ENCODE measurements at regions not wholly inside any gene's neighbourhood (a gene's known extent, or its start where the extent isn't known, plus 50 kb on each side); places are given as distances from the start of the nearest gene placed in this dataset.

DNA sequence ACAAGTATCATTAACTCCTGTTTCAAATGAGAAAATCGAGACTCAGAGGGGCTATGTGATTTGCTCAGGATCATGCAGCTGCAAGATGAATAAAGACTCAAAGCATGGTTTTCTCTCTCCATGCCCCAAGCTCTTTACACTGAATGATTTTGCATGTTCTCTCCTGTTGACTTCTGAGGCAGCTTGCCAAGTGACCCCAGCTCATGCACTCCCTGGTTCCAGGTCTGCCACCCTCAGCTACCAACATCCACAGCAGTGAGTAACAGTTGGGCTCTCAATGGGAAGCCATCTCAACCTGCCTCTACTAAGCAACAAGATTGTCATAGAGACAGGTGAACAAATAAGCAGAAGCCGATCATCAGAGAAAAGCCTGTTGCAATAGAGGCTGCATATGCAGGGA, 116.9 kb upstream of the GADL1 start:
- no peaks in the 10 kb centered on the region for H3K9me3 ChIP-seq
- no peak for TF ChIP-seq EP300 (IDR thresholded peaks at IDR 0.05)
- TF ChIP-seq POLR2A (IDR thresholded peaks at IDR 0.05): no peak
- TF ChIP-seq, protein P1, sequence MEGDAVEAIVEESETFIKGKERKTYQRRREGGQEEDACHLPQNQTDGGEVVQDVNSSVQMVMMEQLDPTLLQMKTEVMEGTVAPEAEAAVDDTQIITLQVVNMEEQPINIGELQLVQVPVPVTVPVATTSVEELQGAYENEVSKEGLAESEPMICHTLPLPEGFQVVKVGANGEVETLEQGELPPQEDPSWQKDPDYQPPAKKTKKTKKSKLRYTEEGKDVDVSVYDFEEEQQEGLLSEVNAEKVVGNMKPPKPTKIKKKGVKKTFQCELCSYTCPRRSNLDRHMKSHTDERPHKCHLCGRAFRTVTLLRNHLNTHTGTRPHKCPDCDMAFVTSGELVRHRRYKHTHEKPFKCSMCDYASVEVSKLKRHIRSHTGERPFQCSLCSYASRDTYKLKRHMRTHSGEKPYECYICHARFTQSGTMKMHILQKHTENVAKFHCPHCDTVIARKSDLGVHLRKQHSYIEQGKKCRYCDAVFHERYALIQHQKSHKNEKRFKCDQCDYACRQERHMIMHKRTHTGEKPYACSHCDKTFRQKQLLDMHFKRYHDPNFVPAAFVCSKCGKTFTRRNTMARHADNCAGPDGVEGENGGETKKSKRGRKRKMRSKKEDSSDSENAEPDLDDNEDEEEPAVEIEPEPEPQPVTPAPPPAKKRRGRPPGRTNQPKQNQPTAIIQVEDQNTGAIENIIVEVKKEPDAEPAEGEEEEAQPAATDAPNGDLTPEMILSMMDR (IDR thresholded peaks at IDR 0.05): no peak
- H3K27me3 ChIP-seq: no peaks in the 10 kb centered on the region
- H3K27ac ChIP-seq: no peak overlapping the region
- 82 to 88% (median 87%) methylated on average over 2 of the region's 2 CpGs for WGBS, 3 donors
- H3K36me3 ChIP-seq: no peaks in the 10 kb centered on the region
- no peak overlapping the region for H3K4me3 ChIP-seq
- no peak for DNase-seq
- intact Hi-C loops (cut with DNase I): no loop called here
- peaks cover 2% of the 10 kb centered on the region for H3K4me1 ChIP-seq (ENCODE audit: insufficient read depth)

DNA sequence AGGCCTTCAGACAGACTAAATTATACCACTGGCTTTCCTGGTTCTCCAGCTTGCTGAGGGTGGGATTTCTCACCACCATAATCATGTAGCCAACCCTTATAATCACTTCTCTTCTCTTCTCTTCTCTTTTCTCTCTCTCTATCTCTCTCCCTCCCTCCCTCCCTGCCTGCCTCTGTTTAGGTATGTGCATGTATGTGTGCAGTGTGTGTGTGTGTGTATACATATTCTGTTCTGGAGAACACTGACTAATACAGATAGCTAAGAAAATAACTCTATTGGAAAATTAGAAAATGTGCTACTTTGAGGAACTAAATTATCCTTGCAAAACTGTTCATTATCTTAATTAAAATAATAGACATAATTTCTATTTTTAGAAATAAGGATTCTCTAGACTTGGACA, 118.6 kb upstream of the GADL1 start:
- no peak overlapping the region for H3K4me3 ChIP-seq
- DNase-seq: no peak
- no peak overlapping the region for H3K27ac ChIP-seq
- H3K4me1 ChIP-seq (ENCODE audit: insufficient read depth): peaks cover 2% of the 10 kb centered on the region
- H3K36me3 ChIP-seq: no peaks in the 10 kb centered on the region
- no peaks in the 10 kb centered on the region for H3K9me3 ChIP-seq
- intact Hi-C loops (cut with DNase I): no loop called here
- TF ChIP-seq, protein P1 (IDR thresholded peaks at IDR 0.05): no peak
- TF ChIP-seq EP300 (IDR thresholded peaks at IDR 0.05): no peak
- no peak for TF ChIP-seq POLR2A (IDR thresholded peaks at IDR 0.05)
- H3K27me3 ChIP-seq: no peaks in the 10 kb centered on the region

DNA sequence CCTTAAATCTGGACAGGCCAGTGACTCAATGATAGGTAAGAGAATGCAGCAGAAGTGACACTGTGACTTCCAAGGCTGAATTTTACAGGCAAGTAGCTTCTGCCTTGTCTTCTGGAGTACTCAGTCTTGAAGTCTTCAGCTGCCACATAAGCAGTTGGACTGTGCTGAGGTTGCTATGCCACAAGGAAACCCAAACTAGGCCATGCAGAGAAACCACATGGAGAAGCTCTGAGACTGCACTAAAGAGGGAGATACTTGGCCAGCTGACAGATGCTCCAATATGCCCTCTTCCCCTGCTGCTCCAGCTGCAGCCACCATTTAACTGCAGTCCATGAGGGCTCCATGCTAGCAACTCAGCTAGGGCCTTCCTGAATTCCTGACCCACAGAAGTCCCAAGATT, 119.4 kb upstream of the GADL1 start:
- no peak overlapping the region for H3K27ac ChIP-seq
- no peak for DNase-seq
- no peak for TF ChIP-seq EP300 (IDR thresholded peaks at IDR 0.05)
- peaks cover 2% of the 10 kb centered on the region for H3K4me1 ChIP-seq (ENCODE audit: insufficient read depth)
- H3K4me3 ChIP-seq: no peak overlapping the region
- intact Hi-C loops (cut with DNase I): no loop called here
- no peaks in the 10 kb centered on the region for H3K27me3 ChIP-seq
- H3K9me3 ChIP-seq: no peaks in the 10 kb centered on the region
- no peaks in the 10 kb centered on the region for H3K36me3 ChIP-seq

DNA sequence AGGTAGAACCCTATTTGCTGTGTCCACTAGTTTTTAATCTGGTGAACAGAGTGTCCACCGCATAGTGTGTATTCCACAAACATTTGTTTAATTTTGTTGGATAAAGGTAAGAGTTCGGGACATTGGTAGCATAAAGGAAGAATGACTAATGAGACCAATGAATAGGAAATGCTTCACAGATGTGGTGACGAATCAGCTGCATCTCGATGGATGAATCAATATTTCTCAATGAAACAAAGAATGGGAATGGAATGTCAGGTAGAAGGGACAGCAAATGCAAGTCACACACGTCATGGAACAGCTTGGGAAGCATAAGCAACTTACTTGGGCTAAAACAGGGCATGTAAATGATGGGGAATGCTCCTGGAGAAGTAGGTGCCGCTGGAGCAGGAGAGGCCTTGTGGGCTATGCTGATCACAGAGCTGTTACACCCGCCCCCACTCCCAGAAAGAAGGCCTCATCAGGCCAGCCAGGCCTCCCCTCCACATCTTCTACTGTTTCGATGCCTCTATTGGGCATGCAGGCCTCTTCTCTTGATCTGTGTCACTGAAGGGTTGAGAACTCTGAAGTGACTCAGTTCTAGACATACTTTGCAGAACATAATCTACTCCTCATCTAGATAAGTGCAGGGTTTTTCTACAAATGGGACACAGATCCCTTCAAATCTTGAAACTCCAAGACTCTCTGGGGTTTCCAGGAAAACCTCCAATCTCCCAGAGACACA, 120.0 kb upstream of the GADL1 start:
- Histone ChIP-seq H3K4me3 (no peak overlapping the region), H3K4me1 (ENCODE audit: insufficient read depth) (peaks cover 2% of the 10 kb centered on the region), H3K27me3 (no peaks in the 10 kb centered on the region), H3K36me3 (no peaks in the 10 kb centered on the region), H3K9me3 (no peaks in the 10 kb centered on the region), H3K27ac (no peak overlapping the region)
- intact Hi-C loops (cut with DNase I): no loop called here
- DNase-seq: no peak
- WGBS, 3 donors: 89 to 91% (median 91%) methylated on average over 8 of the region's 8 CpGs
- TF ChIP-seq POLR2A (IDR thresholded peaks at IDR 0.05) (no peak), EP300 (IDR thresholded peaks at IDR 0.05) (no peak)
- TF ChIP-seq, protein P1 (IDR thresholded peaks at IDR 0.05): no peak

DNA sequence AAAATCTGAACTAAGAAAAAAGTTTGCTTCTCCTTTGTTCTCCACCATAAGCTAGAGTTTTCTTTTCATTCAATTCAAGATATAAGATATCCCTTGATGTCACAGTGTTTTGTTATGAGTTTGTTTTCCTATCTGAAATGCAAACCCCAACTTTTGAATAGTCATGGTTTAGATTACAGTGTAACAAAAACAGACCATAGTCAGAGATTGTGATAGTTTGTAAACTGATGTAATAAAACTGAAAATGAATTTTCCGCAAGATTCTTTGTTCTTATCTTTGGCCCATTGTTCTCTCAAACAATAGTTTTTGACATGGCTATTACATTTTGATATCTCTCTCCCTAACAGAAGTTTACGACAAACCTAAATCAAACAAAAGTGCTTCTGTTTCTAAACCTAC, 121.7 kb upstream of the GADL1 start:
- 78 to 94% (median 89%) methylated on average over 2 of the region's 2 CpGs for WGBS, 3 donors
- Histone ChIP-seq H3K36me3 (no peaks in the 10 kb centered on the region), H3K4me1 (ENCODE audit: insufficient read depth) (peaks cover 2% of the 10 kb centered on the region), H3K27ac (no peak overlapping the region), H3K27me3 (no peaks in the 10 kb centered on the region), H3K4me3 (no peak overlapping the region), H3K9me3 (no peaks in the 10 kb centered on the region)
- TF ChIP-seq EP300 (IDR thresholded peaks at IDR 0.05) (no peak), POLR2A (IDR thresholded peaks at IDR 0.05) (no peak)
- TF ChIP-seq, protein P1 (IDR thresholded peaks at IDR 0.05): no peak
- DNase-seq: no peak
- intact Hi-C loops (cut with DNase I): no loop called here
